ENCODE measurements at regions not wholly inside any gene's neighbourhood (a gene's known extent, or its start where the extent isn't known, plus 50 kb on each side); places are given as distances from the start of the nearest gene placed in this dataset.

GRCh38 chr2:60644951-60645350, 91.5 kb upstream of the BCL11A start:
- TF ChIP-seq CTCF (conservative IDR thresholded peaks at IDR 0.05 in 1 of 2, IDR thresholded peaks at IDR 0.05 in 1 of 2; ENCODE audit: extremely low read depth in 1 of 2, insufficient read depth in 1 of 2, low read depth in 1 of 2, low read length in 2 of 2) = no peak
- TF ChIP-seq EZH2 (IDR thresholded peaks at IDR 0.05; ENCODE audit: borderline replicate concordance, low read length) = no peak

Measured in mammary epithelial cell (primary cell).